Colonic mucosa (tissue), 4 donors: ENCODE measurements at regions not wholly inside any gene's neighbourhood (a gene's known extent, or its start where the extent isn't known, plus 50 kb on each side); places are given as distances from the start of the nearest gene placed in this dataset.

Experiments used
- DNase-seq: peaks from one replicate; pipeline ENCODE4 v3.0.0-alpha.2; 2020
- H3K27ac ChIP-seq: fragments of 200-600 bp; one replicate; pipeline ENCODE4 v1.8.0; 2021
- H3K27me3 ChIP-seq: fragments of 200-600 bp; one replicate; pipeline ENCODE4 v1.8.0; 2021
- H3K36me3 ChIP-seq: fragments of 200-600 bp; one replicate; pipeline ENCODE4 v1.8.0; 2021
- H3K4me1 ChIP-seq: fragments of 200-600 bp; one replicate; pipeline ENCODE4 v1.8.0; 2021; ENCODE audit warnings: mild to moderate bottlenecking
- H3K4me3 ChIP-seq: fragments of 200-600 bp; one replicate; pipeline ENCODE4 v1.8.0; 2021
- H3K9ac ChIP-seq, 2 donors: one replicate each; pipeline ENCODE4 v1.7.0; 2013; ENCODE audit warnings: control low read depth in 2 of 2, low read depth in 2 of 2, low read length in 2 of 2
- H3K9me3 ChIP-seq: fragments of 200-600 bp; one replicate; pipeline ENCODE4 v1.8.0; 2021
- CTCF ChIP-seq: fragments of 200-600 bp; IDR thresholded peaks from one replicate; pipeline ENCODE4 v1.8.0; 2022; ENCODE audit warnings: antibody characterized with exemption, mild to moderate bottlenecking
- intact Hi-C: fragments of 100-400 bp; cut with DNase I; formaldehyde crosslinking; loops from one replicate; pipeline ENCODE4 v1.14.1; 2022
- donor health status: healthy.
- donor health status: DM: no; HTN: no; CAD: no.
- donor health status: DM: no; HTN: no; CAD: no.

GRCh38 chr20:60363698-60364097 is 405.5 kb downstream of the CDH26 start:
- Histone ChIP-seq H3K36me3 (no peaks in the 10 kb centered on the region), H3K4me3 (no peak overlapping the region), H3K9me3 (no peaks in the 10 kb centered on the region), H3K27ac (no peak overlapping the region), H3K27me3 (no peaks in the 10 kb centered on the region), H3K4me1 (no peaks in the 10 kb centered on the region), H3K9ac (no peak overlapping the region)
- intact Hi-C loops, result loop anchor here (5.0 kb wide), 1 partner anchor 151 kb away; no protein-coding TSS in a partner anchor
- TF ChIP-seq CTCF, result no peak
- DNase-seq, result no peak

GRCh38 chr20:60365064-60365666 is 406.9 kb downstream of the CDH26 start:
- no peak for DNase-seq
- no peak for TF ChIP-seq CTCF
- no peaks in the 10 kb centered on the region for H3K9me3 ChIP-seq

GRCh38 chr20:60365882-60366281 is 407.7 kb downstream of the CDH26 start:
- no peak for TF ChIP-seq CTCF

More at GRCh38 chr20:60365064-60365666, 406.9 kb downstream of the CDH26 start:
- intact Hi-C loops, result no loop called here
- Histone ChIP-seq H3K4me3 (no peak overlapping the region), H3K4me1 (no peaks in the 10 kb centered on the region), H3K36me3 (no peaks in the 10 kb centered on the region), H3K27me3 (no peaks in the 10 kb centered on the region), H3K9ac (no peak overlapping the region), H3K27ac (no peak overlapping the region)

DNA sequence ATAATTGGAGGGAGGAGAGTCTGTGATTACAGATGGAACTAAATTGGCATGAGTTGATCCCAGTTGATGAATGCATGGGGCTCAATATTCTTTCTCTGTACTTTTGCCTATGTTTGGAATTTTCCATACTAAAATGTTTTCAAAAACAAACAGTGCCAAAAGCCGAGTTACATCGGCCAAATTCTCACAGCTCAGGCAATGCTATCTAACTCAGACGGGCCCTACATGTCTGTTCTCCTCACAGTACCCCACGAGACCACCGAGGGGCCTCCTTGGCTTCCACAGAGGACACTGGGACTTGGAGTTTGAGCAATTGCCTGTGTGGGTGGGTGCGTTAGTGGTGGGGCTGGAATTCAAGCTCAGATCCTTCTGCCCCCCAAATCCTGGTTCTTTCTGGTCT is 413.2 kb downstream of the CDH26 start:
- no peaks in the 10 kb centered on the region for H3K27me3 ChIP-seq
- no peaks in the 10 kb centered on the region for H3K4me1 ChIP-seq
- intact Hi-C loops, result no loop called here
- no peak for DNase-seq
- TF ChIP-seq CTCF, result no peak
- no peaks in the 10 kb centered on the region for H3K9me3 ChIP-seq
- no peak overlapping the region for H3K27ac ChIP-seq
- H3K4me3 ChIP-seq, result no peak overlapping the region
- no peaks in the 10 kb centered on the region for H3K36me3 ChIP-seq
- H3K9ac ChIP-seq, result no peak overlapping the region

More at GRCh38 chr20:60365882-60366281, 407.7 kb downstream of the CDH26 start:
- Histone ChIP-seq H3K9me3 (no peaks in the 10 kb centered on the region), H3K36me3 (no peaks in the 10 kb centered on the region), H3K9ac (no peak overlapping the region), H3K27ac (no peak overlapping the region), H3K4me3 (no peak overlapping the region), H3K27me3 (no peaks in the 10 kb centered on the region), H3K4me1 (no peaks in the 10 kb centered on the region)
- intact Hi-C loops, result no loop called here
- no peak for DNase-seq

DNA sequence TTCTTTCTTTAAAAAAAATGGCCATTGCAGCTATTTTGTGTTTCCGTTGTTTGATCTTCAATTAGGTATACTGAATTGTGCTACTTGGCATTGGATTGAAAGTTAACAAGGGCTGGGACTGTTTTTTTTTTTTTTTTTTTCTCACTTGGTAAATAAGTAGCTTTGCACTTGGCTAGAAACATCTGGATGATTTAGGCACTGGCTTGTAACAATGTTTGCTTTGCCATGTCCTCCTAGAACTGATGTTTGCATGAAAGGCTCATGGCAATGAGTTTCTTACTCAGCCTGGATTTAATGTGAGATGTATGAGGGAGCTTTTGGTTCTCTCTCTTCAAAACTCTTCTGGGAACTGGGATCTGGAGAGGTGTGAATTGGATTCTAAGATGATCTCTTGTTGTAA is 414.1 kb downstream of the CDH26 start:
- Histone ChIP-seq H3K36me3 (no peaks in the 10 kb centered on the region), H3K4me3 (no peak overlapping the region), H3K27ac (no peak overlapping the region), H3K9ac (no peak overlapping the region), H3K4me1 (no peaks in the 10 kb centered on the region), H3K9me3 (no peaks in the 10 kb centered on the region), H3K27me3 (no peaks in the 10 kb centered on the region)
- DNase-seq, result no peak
- intact Hi-C loops, result no loop called here
- TF ChIP-seq CTCF, result no peak
